GM18907 (cell line): ENCODE measurements at regions not wholly inside any gene's neighbourhood (a gene's known extent, or its start where the extent isn't known, plus 50 kb on each side); places are given as distances from the start of the nearest gene placed in this dataset.
"Not testable (repeated sequence)": the region's sequence is repeated elsewhere in the genome, so short reads cannot be mapped to it uniquely, and the experiment has no call there.

Source experiments
- ATAC-seq: cut with Tn5 transposase; IDR thresholded peaks from one replicate; pipeline ENCODE4 v1.9.1; 2021; ENCODE audit warnings: mild to moderate bottlenecking, moderate library complexity; ENCODE audit not compliant: unreplicated experiment

- ATAC-seq = no peak
Measured at GRCh38 chr1:103469801-103470200, 55.7 kb upstream of the RNPC3 start.

GRCh38 chr1:103467100-103467499 is 58.4 kb upstream of the RNPC3 start:
- no peak for ATAC-seq

DNA sequence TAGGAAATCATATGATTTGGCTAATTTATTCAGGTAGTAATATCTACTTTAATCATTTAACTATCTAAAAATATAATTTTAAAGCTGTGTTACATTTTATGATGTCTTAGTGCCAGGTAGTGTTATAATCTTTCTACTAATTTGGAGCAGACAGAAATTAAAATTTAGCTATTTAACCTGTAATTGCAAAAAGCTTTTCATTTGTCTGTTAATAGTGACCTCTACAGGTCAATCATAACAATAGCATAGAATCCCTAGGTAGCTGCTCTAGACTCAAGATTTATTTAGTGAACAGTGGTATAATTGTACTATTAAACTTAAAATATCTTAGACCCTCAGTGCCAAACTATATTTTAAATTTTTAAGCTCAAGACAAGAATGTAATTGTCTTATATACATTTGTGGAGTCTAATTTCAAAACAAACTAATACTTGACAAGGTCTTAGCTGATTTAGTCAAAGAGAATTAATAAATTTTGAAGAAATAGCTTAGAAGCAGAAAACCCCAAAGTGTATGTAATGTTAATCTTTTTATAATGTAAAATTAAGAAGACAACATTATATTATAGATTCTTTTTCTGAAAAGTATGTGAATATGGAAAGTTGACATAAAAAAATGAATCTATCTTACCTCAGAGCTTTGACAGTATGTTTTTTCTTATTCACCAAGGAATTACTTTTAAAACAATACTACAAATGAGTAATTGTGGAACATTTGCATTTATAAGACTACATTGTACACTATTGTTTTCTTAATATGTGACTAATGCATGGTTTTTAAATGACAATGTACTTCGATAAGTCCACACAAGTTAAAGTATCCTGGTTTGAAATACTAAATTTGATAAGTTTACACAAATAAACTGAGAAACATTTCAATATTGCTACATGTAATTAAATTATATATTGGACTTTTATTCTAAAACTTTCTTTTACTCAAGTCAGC is 64.1 kb upstream of the RNPC3 start:
- peak; percentile 76 for ATAC-seq

DNA sequence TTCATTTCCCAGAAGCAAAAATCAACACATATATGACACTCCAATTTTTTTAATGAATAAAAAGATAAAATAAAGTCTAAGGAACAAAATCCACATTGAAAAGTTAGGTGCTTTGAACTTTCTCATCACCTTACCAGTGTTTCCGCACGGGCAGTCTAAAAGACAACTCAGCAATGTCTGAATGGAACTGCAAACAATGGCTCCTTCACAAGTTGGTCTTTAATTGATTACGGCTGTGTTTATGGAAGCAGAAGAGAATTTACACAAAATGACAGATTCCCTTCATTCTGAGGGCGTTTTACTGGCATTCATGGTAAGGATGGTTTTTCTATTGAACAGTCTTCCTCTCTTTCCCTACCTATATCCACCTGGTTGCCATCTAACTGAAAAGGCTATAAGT is 65.0 kb upstream of the RNPC3 start:
- ATAC-seq = no peak

DNA sequence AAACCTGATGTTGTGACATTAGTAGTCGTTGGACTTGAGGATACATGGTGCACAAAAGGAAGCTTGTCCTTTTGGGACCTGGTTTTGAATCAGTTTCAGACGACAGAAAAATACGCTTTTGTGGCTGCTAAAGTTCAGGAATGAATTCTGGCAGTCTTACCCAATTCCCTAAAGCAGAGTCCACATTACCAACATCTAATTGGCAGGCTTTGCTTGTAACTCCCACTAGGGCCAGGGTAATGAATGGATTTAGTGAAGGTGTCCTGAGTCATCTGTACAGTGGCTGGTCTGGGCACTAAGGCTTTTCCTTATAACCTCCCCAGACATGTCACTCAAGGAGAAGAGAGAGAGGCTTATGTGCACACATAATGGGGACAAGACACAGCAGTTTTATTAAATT is 66.2 kb upstream of the RNPC3 start:
- no peak for ATAC-seq

DNA sequence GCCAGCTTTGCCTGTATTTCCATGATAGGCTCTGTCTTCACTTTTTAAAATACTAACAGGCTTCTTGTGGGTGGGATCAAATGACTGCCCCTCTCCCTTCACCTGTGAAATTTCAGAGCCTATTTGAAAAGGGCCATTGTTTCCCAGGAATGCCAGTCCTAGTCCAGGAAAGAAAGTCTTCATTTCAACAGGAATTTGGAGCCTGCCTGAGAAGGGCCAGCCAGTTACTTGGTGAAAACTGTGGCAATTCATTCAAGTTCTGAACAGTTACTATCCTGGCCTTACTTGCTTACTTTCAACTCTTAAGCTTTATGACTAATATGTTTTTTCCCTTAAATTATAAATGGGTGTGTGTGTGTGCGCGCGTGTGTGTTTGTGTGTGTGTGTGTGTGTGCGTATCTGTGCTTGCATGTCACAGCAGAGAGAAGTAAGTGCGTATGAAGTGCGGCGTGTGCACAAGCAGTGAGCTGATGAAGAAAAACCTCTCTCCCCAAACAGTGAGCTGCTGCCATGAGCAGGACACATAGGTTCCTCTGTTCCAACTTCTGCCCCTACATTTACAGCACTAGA is 67.5 kb upstream of the RNPC3 start:
- ATAC-seq = no peak

GRCh38 chr1:103448560-103448959 is 76.9 kb upstream of the RNPC3 start:
- no peak for ATAC-seq

- no peak for ATAC-seq
Measured at GRCh38 chr1:103447471-103447870, 78.0 kb upstream of the RNPC3 start.

DNA sequence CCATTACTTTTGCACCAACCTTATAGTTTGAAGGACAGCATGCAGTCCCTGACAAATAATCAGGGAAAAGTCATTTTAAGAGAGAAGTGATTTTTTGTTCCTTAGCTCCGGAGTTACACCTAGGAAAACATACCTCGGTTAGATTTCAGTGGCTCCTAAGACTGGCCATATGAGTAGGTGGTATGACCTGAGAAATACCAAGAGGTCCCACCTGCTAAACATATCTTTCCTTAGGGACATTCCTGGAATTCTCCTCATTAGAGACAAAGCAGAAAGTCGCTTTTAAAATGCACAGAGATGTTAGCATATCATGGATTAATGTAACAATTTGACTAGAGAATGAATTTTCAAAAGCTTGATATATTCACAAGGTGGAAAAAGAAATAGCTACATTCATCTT is 84.2 kb upstream of the RNPC3 start:
- ATAC-seq = no peak

DNA sequence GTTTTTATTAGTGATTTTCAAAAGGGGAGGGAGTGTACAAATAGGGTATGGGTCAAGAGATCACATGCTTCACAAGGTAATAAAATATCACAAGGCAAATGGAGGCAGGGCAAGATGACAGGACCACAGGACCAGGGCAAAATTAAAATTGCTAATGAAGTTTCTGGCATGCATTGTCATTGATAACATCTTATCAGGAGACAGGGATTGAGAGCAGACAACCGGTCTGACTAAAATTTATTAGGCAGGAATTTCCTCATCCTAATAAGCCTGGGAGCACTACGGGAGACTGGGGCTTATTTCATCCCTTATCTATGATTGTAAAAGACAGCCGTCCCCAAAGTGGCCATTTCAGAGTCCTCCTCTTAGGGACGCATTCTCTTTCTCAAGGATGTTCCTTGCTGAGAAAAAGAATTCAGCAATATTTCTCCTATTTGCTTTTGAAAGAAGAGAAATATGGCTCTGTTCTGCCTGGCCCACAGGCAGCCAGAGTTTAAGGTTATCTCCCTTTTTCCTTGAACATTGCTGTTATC is 88.9 kb upstream of the RNPC3 start:
- not testable (repeated sequence) for ATAC-seq

DNA sequence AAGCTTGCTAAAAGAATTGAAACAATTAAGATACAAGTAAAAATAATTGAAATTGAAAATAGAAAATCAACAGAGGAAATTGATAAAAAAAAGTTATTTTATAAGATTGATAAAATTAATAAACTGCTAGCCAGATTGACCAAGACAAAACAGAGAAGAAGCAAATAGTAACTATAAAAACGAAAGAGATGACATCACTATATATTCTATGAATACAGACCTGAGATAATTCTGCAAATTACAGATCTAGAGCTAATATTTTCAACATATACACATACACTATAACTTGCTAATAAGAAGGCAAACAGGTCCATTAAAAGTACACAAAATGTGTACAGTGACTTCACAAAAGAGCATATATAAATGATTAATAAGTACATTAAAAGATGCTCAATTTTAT is 90.1 kb upstream of the RNPC3 start:
- no peak for ATAC-seq

GRCh38 chr1:103424650-103425049 is 100.8 kb upstream of the RNPC3 start:
- no peak for ATAC-seq

DNA sequence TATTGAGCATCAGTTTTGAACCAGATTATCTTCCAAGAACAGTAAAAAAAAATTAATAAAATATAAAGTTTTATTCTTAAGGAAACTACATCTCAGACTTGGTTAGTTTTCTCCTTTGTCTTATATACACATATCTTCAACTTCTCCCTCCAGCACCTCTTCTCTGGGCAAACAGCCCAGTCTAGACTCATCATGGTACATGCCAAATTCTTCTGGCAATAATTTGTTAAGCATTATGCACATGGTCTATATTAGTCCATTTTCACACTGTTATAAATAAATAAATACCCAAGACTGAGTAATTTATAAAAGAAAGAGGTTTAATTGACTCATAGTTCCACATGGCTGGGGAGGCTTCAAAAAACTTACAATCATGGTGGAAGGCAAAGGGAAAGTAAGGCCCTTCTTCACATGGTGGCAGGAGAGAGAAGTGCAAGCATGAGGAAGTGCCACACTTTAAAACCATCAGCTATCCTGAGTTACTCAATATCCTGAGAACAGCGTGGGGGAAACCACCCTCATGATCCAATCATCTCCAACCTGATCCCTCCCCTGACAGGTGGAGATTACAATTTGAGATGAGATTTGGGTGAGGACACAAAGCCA is 108.7 kb upstream of the RNPC3 start:
- ATAC-seq = no peak

- ATAC-seq = no peak
Measured at GRCh38 chr1:103387898-103388297, 137.6 kb upstream of the RNPC3 start.

- ATAC-seq = no peak
Measured at GRCh38 chr1:103373991-103374390, 151.5 kb upstream of the RNPC3 start.

DNA sequence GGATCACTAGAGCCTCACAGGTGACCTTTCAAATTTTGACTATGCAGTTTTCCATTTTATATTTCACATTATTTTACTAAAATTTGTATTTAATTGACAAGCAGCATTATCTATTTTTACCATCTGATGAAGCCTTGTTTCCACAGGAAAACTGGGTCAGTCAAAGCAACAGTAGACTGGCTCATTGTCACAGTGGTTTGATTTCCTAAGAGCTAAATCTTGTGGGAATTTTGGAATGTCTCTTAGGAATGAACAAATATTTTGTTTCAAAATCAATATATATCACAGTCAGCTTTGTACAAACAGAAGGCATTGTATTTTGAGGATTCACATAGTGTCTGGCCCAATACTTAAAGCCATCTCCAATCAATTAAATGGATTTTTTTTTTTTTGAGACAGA is 152.6 kb upstream of the RNPC3 start:
- no peak for ATAC-seq

DNA sequence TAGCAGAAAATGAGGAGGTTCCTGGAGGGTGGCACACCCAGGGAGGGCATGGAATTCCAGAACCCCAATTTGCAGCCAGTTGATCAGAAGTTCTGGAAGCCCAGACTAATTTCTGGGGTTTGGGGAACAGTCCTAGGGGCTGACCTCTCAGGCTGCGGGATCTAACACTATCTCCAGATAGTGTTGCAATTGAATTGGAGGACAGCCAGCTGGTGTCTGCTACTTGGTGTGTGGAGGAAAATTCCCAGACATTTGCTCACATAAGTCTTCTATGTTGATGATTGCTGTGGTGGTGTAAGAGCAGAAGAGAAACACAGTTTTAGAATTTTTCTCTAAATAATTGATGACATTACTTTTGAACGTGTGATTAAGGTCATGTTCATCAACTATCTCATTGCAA is 154.3 kb upstream of the RNPC3 start:
- ATAC-seq = no peak

DNA sequence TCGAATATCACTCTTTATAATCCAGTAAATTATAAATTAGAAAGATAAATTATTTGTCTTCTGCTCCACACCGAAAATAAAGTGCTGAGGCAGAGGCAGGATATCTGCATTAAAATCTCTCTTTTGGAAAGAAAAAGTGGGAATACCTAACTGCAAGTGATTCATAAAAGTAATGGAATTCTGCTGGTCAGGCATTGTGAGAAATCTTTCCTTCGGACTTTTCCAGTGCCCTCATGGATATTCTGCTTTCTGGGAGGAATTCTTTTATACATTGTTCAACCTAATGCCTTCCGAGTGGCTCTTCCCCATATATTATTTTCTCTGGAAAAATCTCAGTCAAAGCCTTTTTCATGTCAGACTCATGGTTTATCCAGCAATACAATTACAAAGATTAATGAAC is 158.3 kb upstream of the RNPC3 start:
- no peak for ATAC-seq

GRCh38 chr1:103365860-103366569 is 159.5 kb upstream of the RNPC3 start:
- ATAC-seq = no peak

DNA sequence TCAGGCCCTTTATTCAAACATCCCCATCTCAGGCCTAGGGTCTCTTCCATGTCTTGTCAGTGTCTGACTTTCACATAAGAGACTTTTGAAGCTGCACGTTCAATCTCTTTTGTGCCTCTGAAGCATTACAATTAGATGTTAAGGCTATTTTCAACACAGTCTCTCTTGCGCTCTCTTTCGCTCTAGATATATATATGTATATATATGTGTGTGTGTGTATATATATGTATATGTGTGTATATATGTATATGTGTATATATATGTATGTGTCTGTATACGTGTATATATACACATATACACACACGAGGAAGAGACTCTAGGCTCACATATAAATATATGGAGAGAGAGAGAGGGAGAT is 162.5 kb upstream of the RNPC3 start:
- ATAC-seq = no peak

DNA sequence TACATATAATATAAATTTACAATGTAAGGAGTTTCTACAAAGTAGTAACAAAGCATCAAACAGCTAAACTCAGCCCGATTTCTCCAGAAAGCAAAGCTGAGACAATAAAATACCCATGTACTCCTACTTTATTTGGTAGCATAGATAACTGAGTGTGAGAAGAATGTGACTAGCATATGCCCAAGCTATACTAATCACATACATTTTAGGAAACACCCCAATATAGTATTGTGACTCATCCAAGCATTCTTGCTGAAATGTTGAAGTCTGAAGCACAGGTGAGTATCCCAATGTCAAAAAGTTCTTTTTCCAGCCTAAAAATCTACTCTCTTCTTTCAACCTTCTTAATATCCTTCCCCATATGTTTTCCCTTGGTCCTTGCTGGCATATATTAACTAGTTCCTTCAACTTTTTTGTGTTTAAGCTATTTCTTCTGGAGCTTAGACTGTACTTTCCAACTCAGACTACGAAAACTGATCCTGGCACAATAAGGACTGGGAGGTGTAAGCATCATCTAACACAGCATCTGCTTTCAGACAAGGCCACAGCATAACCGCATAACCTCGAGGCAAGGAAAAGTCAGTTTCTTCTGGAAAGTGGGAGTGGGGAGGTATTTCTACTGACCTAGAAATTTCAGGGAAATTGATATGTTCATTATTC is 163.0 kb upstream of the RNPC3 start:
- no peak for ATAC-seq
